ENCODE measurements at regions not wholly inside any gene's neighbourhood (a gene's known extent, or its start where the extent isn't known, plus 50 kb on each side); places are given as distances from the start of the nearest gene placed in this dataset.

DNA sequence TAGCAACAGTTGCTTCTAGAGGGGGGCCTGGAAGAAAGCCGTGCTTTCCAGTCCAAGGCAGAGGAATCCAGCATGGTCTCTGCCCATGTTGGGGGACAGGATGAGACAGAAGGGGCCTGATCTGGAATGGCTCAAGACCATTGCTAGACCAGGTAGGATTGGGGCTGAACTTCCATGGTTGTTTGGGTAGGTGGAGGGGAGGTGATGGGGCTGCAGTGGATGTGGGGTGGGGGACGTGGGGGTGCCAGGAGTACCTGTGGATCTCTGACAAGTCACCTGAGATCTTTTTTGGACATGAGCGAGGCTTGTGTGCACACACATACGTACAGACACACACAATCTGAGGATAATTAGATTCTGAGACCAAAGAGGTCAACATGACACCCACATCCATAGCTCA is 228.7 kb upstream of the SKOR2 start:
- in situ Hi-C loops (cut with HindIII; ENCODE audit: low pct_unique_long_range_greater_than_20kb, low sequenced_read_pairs), result no loop called here
- DNase-seq (ENCODE audit: low read depth, low spot score), result no peak

GRCh38 chr18:47471784-47472183 is 220.3 kb upstream of the SKOR2 start:
- no peak for DNase-seq (ENCODE audit: low read depth, low spot score)
- in situ Hi-C loops (cut with HindIII; ENCODE audit: low pct_unique_long_range_greater_than_20kb, low sequenced_read_pairs), result no loop called here

DNA sequence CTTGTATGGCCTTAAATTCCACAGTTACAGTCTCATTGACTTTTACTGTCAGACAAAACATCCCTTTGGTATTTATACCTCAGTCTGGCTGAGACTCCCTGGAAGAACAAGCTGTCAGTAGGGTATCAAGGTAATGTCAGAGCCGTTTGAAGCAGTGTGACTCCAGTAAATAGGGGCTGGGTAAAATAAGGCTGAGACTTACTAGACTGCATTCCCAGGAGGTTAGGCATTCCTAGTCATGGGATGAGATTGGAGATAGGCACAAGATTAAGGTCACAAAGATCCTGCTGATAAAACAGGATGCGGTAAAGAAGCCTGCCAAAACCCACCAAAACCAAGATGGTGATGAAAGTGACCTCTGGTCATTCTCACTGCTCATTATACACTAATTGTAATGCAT is 219.5 kb upstream of the SKOR2 start:
- peak; percentile 25 for DNase-seq (ENCODE audit: low read depth, low spot score)
- in situ Hi-C loops (cut with HindIII; ENCODE audit: low pct_unique_long_range_greater_than_20kb, low sequenced_read_pairs), result no loop called here

- in situ Hi-C loops (cut with HindIII; ENCODE audit: low pct_unique_long_range_greater_than_20kb, low sequenced_read_pairs), result no loop called here
- no peak for DNase-seq (ENCODE audit: low read depth, low spot score)
These were observed 218.1 kb upstream of the SKOR2 start for GRCh38 chr18:47469576-47469975.

- in situ Hi-C loops (cut with HindIII; ENCODE audit: low pct_unique_long_range_greater_than_20kb, low sequenced_read_pairs), result no loop called here
- no peak for DNase-seq (ENCODE audit: low read depth, low spot score)
These were observed 210.5 kb upstream of the SKOR2 start for GRCh38 chr18:47461977-47462376.

GRCh38 chr18:47461406-47461948 is 210.0 kb upstream of the SKOR2 start:
- in situ Hi-C loops (cut with HindIII; ENCODE audit: low pct_unique_long_range_greater_than_20kb, low sequenced_read_pairs), result no loop called here
- no peak for DNase-seq (ENCODE audit: low read depth, low spot score)

DNA sequence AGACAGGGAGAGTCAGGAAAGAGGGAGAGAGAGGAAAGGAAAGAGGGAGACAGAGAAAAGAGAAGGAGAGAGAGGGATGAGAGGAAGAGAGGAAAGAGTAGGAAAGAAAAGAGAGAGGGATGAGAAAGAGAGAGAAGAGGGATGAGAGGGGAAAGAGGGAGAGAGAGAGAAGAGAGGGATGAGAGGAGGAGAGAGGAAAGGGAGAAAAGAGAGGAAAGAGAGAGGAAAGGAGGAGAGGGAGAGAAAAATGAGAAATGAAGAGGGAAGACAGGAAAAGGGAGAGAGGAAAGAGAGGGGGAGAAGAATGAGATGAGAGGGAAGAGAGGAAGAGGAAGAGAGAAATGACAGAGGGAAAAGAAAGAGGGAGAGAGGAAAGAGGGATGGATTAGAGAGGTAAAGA is 207.0 kb upstream of the SKOR2 start:
- in situ Hi-C loops (cut with HindIII; ENCODE audit: low pct_unique_long_range_greater_than_20kb, low sequenced_read_pairs), result no loop called here
- no peak for DNase-seq (ENCODE audit: low read depth, low spot score)

DNA sequence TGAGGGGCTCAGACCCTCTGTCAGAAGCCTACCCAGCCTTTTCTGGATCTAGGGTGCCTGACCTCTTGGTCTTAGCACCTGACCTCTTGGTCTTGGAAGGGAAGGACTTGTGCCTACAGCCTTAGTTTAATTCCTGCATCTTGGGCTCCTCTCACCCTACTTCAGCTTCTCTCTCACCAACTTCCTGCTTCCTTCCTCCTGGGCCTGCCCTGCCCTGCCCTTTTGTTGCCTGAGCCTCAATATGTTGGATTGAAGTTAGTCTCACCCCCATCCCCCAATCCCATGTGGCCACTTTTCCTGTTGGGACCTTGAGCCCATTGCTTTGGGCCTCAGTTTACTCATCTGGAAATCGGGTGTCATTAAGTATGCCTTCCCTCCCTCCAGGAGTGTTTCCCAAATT is 206.2 kb upstream of the SKOR2 start:
- in situ Hi-C loops (cut with HindIII; ENCODE audit: low pct_unique_long_range_greater_than_20kb, low sequenced_read_pairs), result no loop called here
- DNase-seq (ENCODE audit: low read depth, low spot score), result no peak

GRCh38 chr18:47453038-47453437 is 201.6 kb upstream of the SKOR2 start:
- no peak for DNase-seq (ENCODE audit: low read depth, low spot score)
- in situ Hi-C loops (cut with HindIII; ENCODE audit: low pct_unique_long_range_greater_than_20kb, low sequenced_read_pairs), result no loop called here

- in situ Hi-C loops (cut with HindIII; ENCODE audit: low pct_unique_long_range_greater_than_20kb, low sequenced_read_pairs), result no loop called here
- no peak for DNase-seq (ENCODE audit: low read depth, low spot score)
These were observed 197.5 kb upstream of the SKOR2 start for GRCh38 chr18:47448956-47449355.

GRCh38 chr18:47441914-47442313 is 190.5 kb upstream of the SKOR2 start:
- in situ Hi-C loops (cut with HindIII; ENCODE audit: low pct_unique_long_range_greater_than_20kb, low sequenced_read_pairs), result no loop called here
- no peak for DNase-seq (ENCODE audit: low read depth, low spot score)

DNA sequence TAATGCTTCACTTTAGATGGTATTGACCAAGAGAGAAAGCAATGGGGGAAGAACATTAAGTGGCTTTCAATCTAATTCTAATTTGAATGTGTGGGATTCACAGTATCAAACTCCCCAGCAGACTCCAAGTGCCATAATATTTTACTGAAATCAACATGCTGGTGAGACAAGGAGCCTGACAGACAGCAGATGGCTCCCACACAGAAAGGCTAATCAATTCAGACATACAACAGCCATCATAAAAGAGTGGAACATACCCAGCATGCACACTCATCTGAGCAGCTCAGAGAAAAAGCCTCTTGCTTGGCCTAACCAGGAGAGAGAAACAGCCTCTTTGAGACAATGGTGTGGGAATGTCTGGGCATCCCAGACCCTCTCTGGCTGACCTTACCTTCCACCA is 186.5 kb upstream of the SKOR2 start:
- no peak for DNase-seq (ENCODE audit: low read depth, low spot score)
- in situ Hi-C loops (cut with HindIII; ENCODE audit: low pct_unique_long_range_greater_than_20kb, low sequenced_read_pairs), result no loop called here

DNA sequence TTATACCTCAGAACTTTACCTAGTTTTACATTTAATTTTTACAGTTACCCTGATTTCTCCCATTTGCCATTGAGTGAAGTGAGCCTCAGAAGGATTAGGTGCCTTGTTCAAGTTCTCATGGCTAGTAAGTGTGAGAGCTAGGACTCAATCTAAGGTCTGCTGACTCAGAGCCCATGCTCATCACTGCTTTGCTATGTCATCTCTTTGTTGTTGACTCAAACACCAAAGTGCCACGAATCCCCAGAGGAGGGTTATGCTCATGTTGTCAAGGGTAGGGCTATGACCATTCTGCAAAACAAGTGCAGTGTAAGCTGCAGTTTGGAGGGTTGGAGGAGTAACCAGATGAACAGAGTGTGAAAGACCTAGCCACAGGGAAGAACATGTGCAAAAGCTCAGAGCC is 185.4 kb upstream of the SKOR2 start:
- no peak for DNase-seq (ENCODE audit: low read depth, low spot score)
- in situ Hi-C loops (cut with HindIII; ENCODE audit: low pct_unique_long_range_greater_than_20kb, low sequenced_read_pairs), result no loop called here

DNA sequence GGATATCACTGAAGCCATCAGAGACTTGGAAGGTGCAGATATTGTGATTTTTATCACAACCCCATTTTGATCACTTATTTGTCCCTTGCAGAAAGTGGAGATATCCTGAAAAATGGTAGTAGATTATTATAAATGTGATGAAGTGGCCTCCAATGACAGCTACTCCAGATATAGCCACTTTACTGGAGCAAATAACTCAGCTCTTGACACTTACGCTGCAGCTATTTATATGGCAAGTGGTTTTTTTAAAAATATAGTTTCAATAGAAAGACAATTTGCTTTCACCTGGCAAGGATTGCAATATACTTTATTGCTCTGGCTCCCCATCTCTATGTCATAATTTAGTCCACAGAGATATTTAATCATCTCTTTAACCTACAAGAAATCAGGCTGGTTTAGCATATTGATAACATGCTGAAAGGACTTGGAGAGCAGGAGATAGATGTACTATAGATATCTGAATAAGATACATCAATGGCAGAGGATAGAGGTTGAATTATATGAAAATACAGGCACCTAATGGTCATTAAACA is 182.8 kb upstream of the SKOR2 start:
- DNase-seq (ENCODE audit: low read depth, low spot score), result no peak
- in situ Hi-C loops (cut with HindIII; ENCODE audit: low pct_unique_long_range_greater_than_20kb, low sequenced_read_pairs), result no loop called here

DNA sequence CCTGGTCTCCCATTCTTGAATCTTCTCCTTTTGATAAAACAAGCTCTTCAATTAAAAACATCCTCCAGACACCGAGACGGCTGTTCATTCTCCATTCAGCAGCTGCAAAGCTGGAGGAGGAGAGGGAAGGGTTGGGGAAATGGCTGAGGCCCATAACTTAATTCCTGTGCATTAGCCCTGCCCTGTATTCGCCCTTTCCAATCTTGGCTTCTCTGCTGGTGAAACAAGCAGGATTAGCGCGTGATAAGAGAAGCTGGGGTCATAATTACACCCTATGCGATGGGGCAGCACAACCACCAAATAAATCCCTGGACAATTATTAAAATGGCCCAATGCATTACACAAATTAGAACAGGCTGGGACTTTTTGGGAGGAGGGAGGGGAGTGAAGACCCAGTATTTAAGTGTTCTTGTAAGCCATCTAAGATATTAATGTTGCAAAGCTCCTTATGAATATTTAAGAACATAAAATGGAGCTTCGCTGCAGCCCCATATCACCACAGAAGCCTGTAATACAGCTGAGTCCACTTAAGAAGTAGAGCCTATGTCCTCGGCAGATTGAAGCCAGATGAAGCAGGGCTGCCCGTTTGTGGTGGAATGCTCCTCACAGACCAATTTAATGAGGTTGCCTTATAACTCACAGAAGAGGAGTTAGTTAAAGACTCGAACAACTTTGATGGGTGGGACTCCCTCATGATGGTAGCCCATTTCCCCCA is 176.6 kb upstream of the SKOR2 start:
- in situ Hi-C loops (cut with HindIII; ENCODE audit: low pct_unique_long_range_greater_than_20kb, low sequenced_read_pairs), result no loop called here
- no peak for DNase-seq (ENCODE audit: low read depth, low spot score)

DNA sequence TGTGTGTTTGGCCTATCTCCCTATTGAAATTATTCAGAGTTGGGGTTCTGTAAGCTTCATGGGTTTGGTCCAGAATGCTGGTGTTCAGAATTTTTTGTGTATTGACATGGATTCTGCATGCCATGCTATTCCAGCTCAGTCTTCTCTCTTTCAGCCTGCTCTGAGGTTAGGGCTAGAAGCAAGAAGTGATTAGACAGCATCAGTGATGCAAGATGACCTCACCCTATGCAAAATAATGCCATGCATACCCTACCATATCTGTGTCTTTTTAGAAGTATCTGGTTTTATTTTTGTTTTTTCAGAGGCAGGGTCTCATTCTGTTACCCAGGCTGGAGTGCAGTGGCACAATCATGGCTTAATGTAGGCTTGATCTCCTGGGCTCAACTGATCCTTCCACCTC is 175.6 kb upstream of the SKOR2 start:
- in situ Hi-C loops (cut with HindIII; ENCODE audit: low pct_unique_long_range_greater_than_20kb, low sequenced_read_pairs), result no loop called here
- no peak for DNase-seq (ENCODE audit: low read depth, low spot score)

- in situ Hi-C loops (cut with HindIII; ENCODE audit: low pct_unique_long_range_greater_than_20kb, low sequenced_read_pairs), result no loop called here
- no peak for DNase-seq (ENCODE audit: low read depth, low spot score)
These were observed 173.9 kb upstream of the SKOR2 start for GRCh38 chr18:47425365-47425764.

DNA sequence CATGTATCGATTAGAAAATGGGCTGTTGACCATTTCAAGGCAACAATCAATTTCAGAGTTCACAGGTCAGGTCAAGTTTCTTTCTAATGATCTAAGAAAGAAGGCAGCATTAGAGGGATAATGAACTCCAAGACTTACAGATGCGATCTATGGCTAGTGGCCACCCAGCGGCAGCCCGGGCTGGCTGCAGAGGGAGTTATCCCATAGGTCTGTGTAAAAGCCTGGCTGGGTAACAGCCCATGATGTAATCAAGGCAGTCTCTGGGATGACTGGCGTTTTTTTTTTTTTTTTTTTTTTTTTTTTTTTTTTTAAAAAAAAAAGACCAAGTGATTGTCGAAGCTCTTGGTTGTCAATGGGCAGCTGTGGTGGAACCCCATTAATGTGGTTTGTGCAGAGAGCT is 171.1 kb upstream of the SKOR2 start:
- DNase-seq (ENCODE audit: low read depth, low spot score), result peak; percentile 68
- in situ Hi-C loops (cut with HindIII; ENCODE audit: low pct_unique_long_range_greater_than_20kb, low sequenced_read_pairs), result no loop called here

DNA sequence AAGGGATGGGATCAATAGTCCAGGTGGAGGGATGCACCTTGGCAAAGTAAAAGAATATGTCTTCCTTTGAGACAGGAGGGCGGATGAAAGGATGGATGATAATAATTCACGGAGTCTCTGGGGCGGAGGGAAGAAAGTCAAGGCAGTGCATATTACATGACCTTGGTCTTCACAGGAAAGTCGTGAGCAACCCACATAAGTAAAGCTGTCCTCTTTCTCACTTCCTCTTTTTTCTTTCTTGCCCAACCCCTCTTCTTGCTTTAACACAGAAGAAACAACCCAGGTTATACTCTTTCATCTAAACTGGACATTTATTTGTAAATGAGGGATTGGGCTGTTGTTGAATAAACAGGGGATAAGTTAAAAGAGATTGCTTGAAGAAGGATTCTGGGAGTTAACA is 168.7 kb upstream of the SKOR2 start:
- in situ Hi-C loops (cut with HindIII; ENCODE audit: low pct_unique_long_range_greater_than_20kb, low sequenced_read_pairs), result no loop called here
- no peak for DNase-seq (ENCODE audit: low read depth, low spot score)
